Stimulated activated CD8-positive, alpha-beta memory T cell treated with anti-CD3 and anti-CD28 coated beads, Interleukin-15, amount 100 ng/mL, for 24 hours (primary cell): ENCODE measurements at regions not wholly inside any gene's neighbourhood (a gene's known extent, or its start where the extent isn't known, plus 50 kb on each side); places are given as distances from the start of the nearest gene placed in this dataset.

Source experiments
- DNase-seq: peaks from one replicate; pipeline ENCODE4 v3.0.0-alpha.2; 2020; ENCODE audit warnings: low read depth

- no peak for DNase-seq
Observed at GRCh38 chr2:147468349-147468748, 376.5 kb upstream of the ACVR2A start.

GRCh38 chr2:147467441-147467840 lies 377.4 kb upstream of the ACVR2A start:
- DNase-seq: no peak

GRCh38 chr2:147464737-147465357 lies 380.0 kb upstream of the ACVR2A start:
- DNase-seq: no peak

GRCh38 chr2:147463881-147464520 lies 380.8 kb upstream of the ACVR2A start:
- DNase-seq: no peak

- DNase-seq: no peak
Observed at GRCh38 chr2:147460155-147460554, 384.7 kb upstream of the ACVR2A start.

GRCh38 chr2:147456779-147457178 lies 388.1 kb upstream of the ACVR2A start:
- DNase-seq: no peak

GRCh38 chr2:147451902-147452515 lies 392.8 kb upstream of the ACVR2A start:
- DNase-seq: no peak

- DNase-seq: no peak
Observed at GRCh38 chr2:147450661-147451510, 393.9 kb upstream of the ACVR2A start.

- DNase-seq: no peak
Observed at GRCh38 chr2:147449323-147449991, 395.4 kb upstream of the ACVR2A start.

GRCh38 chr2:147442816-147443215 lies 402.0 kb upstream of the ACVR2A start:
- DNase-seq: no peak

- no peak for DNase-seq
Observed at GRCh38 chr2:147441182-147441581, 403.6 kb upstream of the ACVR2A start.

- no peak for DNase-seq
Observed at GRCh38 chr2:147440734-147441133, 404.1 kb upstream of the ACVR2A start.

- no peak for DNase-seq
Observed at GRCh38 chr2:147439986-147440385, 404.8 kb upstream of the ACVR2A start.

GRCh38 chr2:147438882-147439281 lies 405.9 kb upstream of the ACVR2A start:
- no peak for DNase-seq

GRCh38 chr2:147433822-147434221 lies 411.0 kb upstream of the ACVR2A start:
- DNase-seq: no peak

- no peak for DNase-seq
Observed at GRCh38 chr2:147430408-147430807, 414.4 kb upstream of the ACVR2A start.

GRCh38 chr2:147428120-147428747 lies 416.6 kb upstream of the ACVR2A start:
- DNase-seq: no peak

GRCh38 chr2:147425437-147426029 lies 419.3 kb upstream of the ACVR2A start:
- DNase-seq: no peak

- DNase-seq: no peak
Observed at GRCh38 chr2:147424766-147425165, 420.1 kb upstream of the ACVR2A start.

GRCh38 chr2:147420947-147421675 lies 423.7 kb upstream of the ACVR2A start:
- DNase-seq: no peak

GRCh38 chr2:147420517-147420916 lies 424.3 kb upstream of the ACVR2A start:
- DNase-seq: no peak
